Fibroblast of the aortic adventitia (primary cell): ENCODE measurements at regions not wholly inside any gene's neighbourhood (a gene's known extent, or its start where the extent isn't known, plus 50 kb on each side); places are given as distances from the start of the nearest gene placed in this dataset.
A peak's percentile ranks its signal among the peaks of the same experiment; 100 is the strongest.
"Not testable (repeated sequence)": the region's sequence is repeated elsewhere in the genome, so short reads cannot be mapped to it uniquely, and the experiment has no call there.

Experiments used
- DNase-seq: peaks from one replicate; pipeline ENCODE4 v3.0.0-alpha.2; 2010; ENCODE audit warnings: low read depth
- H3K4me3 ChIP-seq: 2 replicates; pipeline ENCODE4 v1.5.1; 2011; ENCODE audit warnings: low read depth, mild to moderate bottlenecking, control low read depth, low read length, moderate library complexity
- TF ChIP-seq, protein P1 (sequence below): IDR thresholded peaks from 2 replicates; pipeline ENCODE4 v1.5.1; 2011; ENCODE audit warnings: mild to moderate bottlenecking, low read length, control low read depth, inconsistent platforms; ENCODE audit not compliant: insufficient read depth

DNA sequence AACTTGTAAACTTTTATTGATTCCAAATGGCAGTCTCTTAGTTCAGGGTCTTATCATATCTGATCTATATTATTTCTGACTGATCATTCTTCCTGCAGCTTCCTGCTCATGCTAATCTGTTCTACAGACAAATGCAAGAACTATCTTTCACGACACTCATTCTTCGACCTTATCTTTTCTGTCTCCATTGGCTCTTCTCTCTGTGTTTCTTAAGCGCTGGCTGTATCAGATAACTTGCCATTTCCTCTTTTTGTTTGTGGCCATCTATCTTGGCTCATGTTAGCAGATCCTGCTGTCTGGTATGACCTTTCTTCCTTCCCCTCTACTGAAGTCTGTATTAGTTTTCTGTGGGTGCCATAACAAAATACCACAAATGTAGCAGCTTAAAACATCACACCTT, 230.5 kb upstream of the PUDP start:
- TF ChIP-seq, protein P1, sequence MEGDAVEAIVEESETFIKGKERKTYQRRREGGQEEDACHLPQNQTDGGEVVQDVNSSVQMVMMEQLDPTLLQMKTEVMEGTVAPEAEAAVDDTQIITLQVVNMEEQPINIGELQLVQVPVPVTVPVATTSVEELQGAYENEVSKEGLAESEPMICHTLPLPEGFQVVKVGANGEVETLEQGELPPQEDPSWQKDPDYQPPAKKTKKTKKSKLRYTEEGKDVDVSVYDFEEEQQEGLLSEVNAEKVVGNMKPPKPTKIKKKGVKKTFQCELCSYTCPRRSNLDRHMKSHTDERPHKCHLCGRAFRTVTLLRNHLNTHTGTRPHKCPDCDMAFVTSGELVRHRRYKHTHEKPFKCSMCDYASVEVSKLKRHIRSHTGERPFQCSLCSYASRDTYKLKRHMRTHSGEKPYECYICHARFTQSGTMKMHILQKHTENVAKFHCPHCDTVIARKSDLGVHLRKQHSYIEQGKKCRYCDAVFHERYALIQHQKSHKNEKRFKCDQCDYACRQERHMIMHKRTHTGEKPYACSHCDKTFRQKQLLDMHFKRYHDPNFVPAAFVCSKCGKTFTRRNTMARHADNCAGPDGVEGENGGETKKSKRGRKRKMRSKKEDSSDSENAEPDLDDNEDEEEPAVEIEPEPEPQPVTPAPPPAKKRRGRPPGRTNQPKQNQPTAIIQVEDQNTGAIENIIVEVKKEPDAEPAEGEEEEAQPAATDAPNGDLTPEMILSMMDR, result no peak
- DNase-seq, result no peak
- no peak overlapping the region for H3K4me3 ChIP-seq

DNA sequence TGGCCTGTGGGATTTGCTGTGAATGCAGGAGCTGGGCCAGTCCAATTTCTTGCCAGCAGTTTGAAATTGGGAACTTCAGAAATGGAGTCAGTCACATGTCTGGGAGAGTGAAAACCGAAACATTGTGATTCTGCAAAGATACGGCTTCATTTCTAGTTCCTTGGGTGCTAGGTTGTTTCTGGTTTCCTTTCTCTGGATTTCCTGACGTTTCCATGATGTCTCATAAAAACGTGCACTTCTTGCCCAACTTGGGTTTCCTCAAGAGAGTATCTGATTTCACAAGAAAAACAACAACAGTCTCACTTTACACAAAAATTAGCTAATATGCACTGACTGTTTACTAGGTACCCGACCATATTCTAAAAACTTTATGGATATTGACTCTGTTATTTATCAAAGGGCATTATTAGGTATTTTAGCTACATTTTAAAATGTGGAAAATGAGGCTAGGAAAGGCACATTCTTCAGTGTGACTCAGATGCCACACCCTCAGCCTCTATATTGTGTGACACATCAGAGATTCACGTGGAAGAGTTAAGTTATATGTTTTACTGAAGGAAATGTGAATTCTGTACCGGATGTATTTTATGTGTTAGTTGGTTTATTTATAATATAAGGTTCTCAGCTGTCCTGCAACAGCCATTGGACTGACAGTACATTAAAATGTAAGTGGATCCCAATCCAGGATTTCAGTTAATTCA, 225.0 kb upstream of the PUDP start:
- peak; percentile 56 for DNase-seq
- TF ChIP-seq, protein P1, result no peak
- no peak overlapping the region for H3K4me3 ChIP-seq

DNA sequence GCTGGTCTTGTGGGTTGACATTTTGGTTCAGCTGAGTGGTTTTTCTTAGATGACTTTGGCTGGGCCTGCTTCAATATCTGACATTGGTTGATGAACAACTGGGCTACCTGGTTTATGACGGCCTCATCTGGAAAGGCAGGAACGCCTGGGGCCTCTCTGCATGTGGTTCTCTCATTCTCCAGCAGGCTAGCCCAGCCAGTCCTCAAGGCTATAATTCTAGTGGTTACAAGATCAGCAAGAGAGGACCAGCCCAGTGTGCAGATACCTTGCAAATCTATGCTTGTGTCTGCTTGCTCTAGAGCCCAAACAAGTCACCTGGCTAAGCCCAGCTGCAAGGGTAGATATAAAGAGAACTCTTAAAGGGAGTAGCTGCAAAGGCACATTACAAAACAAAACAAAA, 214.2 kb upstream of the PUDP start:
- TF ChIP-seq, protein P1, result no peak
- no peak for DNase-seq
- no peak overlapping the region for H3K4me3 ChIP-seq

DNA sequence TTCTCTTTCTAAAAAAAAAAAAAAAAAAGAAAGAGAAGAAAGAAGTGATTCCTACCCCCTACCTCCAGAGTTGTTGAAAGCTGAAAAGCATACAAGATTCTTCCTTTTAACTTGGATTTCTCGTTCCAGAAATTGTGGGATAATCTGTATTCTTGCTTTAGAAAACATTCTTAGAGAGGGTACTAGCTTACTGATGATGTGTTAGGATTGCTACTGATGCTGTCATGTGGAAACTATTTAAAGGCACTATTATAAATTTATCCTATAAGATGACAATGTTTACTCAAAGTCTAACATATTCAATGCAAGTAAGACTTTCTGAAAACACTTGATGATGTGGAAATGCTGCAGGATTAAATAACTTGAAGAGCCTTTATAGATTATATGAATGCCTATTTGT, 204.0 kb upstream of the PUDP start:
- TF ChIP-seq, protein P1, result no peak
- DNase-seq, result peak; percentile 10
- H3K4me3 ChIP-seq, result no peak overlapping the region

DNA sequence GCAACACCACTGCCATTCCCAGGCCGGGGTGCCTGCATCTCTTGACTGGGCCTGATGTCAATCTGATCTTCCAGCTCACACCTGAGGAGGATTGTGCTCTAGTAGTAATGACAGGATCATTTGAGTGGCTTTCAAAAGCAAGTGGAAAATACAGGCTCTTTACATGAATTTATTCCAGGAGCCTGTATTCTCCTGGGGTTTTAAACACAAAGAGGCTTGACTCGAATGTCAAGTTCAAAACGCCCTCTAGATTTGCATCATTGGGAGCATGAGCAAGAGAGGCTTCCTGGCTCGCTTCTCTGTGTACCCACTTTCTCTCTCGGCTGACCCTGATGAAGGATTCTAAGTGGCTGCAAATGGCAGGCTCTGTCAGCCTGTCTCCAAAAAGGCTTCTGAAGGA, 199.5 kb upstream of the PUDP start:
- H3K4me3 ChIP-seq, result no peak overlapping the region
- TF ChIP-seq, protein P1, result no peak

DNA sequence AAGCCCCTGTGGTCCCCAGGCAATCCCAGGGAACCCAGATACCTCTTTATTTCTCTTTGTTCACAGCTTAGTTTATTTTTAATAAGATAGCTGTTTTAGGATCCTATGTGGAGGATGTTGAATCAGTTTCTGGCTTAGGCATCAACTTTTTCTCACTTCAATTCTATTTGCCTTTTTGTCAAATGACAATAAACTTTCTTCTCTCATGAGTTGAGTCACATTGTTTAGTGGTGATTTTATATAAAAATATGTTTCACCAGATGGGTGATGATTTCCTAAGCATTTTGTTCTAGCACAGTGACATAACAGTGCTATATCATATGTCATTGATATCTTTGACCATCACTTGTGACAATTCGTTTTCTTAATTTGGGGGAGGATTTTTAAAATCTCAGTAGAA, 198.1 kb upstream of the PUDP start:
- TF ChIP-seq, protein P1, result no peak
- H3K4me3 ChIP-seq, result no peak overlapping the region
- DNase-seq, result peak; percentile 39

More for the DNA sequence above, 199.5 kb upstream of the PUDP start:
- DNase-seq, result no peak

DNA sequence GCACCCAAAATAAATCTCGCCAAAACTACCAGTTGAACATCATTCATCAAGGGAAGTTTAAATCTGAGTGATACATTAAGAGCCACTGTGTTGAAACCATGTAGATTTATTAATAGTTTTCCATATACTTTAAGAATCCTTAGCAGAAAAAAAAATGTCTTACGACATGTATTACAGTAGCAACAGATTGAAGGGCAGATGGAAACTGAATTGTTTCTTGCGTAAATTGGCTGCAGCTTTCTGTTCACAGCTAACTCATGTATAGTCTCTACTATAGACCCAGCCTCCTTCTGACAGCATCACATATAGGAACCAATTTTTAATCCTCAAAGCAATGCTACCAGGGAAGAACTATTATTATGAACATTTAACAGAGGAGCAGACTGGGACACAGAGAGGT, 195.2 kb upstream of the PUDP start:
- DNase-seq, result no peak
- H3K4me3 ChIP-seq, result no peak overlapping the region
- TF ChIP-seq, protein P1, result no peak

DNA sequence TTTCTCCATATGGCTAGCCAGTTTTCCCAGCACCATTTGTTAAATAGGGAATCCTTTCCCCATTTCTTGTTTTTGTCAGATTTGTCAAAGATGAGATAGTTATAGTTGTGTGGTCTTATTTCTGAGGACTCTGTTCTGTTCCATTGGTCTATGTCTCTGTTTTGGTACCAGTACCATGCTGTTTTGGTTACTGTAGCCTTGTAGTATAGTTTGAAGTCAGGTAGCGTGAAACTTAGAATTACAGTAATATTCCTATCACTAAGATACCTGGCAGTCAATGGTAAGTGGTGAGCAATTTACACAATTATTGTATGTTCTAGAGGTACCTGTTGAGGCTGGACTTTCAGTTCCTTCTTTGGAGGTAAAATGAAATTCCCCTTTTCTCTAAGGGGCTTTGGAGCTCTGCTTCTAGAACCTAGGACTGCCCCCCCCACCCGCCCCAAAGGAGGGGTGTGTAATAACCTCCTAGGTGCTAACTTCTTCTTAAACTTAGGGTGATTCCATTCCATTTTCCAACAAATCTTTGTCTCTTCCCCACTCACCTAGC, 187.9 kb upstream of the PUDP start:
- H3K4me3 ChIP-seq, DNase-seq: not testable (repeated sequence)
